Fibroblast of the aortic adventitia (primary cell): ENCODE measurements at regions not wholly inside any gene's neighbourhood (a gene's known extent, or its start where the extent isn't known, plus 50 kb on each side); places are given as distances from the start of the nearest gene placed in this dataset.

Experiments
- DNase-seq: peaks from one replicate; pipeline ENCODE4 v3.0.0-alpha.2; 2010; ENCODE audit warnings: low read depth
- H3K4me3 ChIP-seq: 2 replicates; pipeline ENCODE4 v1.5.1; 2011; ENCODE audit warnings: low read depth, mild to moderate bottlenecking, control low read depth, low read length, moderate library complexity
- TF ChIP-seq, protein P1 (sequence below): IDR thresholded peaks from 2 replicates; pipeline ENCODE4 v1.5.1; 2011; ENCODE audit warnings: mild to moderate bottlenecking, low read length, control low read depth, inconsistent platforms; ENCODE audit not compliant: insufficient read depth

DNA sequence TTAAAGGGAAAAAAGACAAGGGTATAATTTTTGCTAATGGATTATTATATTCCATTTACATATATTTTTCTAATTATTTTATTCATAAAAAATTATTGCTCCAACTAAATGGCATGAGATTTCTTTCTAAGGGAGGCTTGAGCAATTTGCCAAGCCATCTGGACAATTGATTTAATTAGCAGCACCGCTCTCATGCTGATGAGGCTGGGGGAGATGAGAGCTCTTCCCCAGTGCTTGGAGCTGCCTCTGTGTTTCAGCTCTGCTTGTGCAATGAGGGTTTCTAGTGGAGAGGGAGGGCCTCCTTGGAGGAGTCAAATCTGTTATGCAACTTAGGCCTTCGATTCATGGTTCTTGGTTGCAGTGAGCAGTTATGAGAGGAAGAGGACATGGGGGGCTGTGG is 574.3 kb downstream of the TCERG1L start:
- TF ChIP-seq, protein P1, sequence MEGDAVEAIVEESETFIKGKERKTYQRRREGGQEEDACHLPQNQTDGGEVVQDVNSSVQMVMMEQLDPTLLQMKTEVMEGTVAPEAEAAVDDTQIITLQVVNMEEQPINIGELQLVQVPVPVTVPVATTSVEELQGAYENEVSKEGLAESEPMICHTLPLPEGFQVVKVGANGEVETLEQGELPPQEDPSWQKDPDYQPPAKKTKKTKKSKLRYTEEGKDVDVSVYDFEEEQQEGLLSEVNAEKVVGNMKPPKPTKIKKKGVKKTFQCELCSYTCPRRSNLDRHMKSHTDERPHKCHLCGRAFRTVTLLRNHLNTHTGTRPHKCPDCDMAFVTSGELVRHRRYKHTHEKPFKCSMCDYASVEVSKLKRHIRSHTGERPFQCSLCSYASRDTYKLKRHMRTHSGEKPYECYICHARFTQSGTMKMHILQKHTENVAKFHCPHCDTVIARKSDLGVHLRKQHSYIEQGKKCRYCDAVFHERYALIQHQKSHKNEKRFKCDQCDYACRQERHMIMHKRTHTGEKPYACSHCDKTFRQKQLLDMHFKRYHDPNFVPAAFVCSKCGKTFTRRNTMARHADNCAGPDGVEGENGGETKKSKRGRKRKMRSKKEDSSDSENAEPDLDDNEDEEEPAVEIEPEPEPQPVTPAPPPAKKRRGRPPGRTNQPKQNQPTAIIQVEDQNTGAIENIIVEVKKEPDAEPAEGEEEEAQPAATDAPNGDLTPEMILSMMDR: no peak
- no peak overlapping the region for H3K4me3 ChIP-seq
- DNase-seq: no peak

DNA sequence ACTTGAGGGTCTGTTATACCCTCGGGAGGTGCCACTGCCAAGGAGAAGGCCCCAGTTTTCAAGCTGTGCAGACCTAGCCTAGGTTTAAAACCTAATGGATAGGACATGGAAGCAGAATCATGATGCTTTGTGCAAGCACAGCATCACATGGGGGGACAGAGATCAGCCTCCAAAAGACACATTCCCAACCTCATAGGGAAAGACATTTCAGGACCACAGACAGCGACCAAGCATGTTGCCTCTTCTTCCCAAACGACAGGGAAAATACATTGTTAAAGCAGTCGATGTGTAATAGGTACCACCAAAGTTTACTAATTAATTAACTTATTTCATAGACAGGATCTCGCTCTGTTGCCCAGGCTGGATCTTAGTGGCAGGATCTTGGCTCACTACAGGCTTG is 573.9 kb downstream of the TCERG1L start:
- TF ChIP-seq, protein P1: no peak

DNA sequence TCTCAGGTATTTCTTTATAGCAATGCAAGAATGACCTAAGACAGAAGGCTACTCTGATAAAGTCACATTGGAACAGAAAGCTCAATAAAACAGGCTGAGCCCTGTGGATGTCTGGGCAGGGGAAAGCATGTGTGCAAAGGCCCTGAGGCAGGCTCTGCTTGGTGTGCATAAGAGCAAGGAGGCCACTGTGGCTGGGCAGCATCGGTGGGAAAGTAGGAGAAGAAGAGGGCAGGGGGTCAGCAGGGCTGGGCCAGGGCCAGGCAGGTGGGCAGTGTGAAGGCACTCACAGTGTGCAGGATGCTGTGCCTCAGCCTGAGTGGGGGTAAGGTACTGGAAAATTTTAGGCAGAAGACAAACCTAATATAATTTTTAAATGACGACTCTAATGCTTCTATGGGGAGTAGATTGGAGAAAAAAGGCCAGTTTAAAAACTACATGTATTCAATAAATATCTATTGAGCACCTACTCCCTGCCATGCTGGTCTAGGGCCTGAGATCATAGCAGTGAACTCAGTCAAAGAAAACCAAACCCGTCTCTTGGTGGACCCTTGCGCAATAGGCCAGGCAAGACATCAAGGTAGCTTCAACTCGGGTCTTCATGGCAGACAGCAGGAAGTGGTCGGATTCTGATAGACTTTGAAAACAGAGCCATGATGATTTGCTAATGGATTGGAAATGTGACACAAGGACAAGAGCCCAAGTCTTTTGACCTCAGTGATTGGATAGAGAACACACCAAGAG is 572.3 kb downstream of the TCERG1L start:
- H3K4me3 ChIP-seq: no peak overlapping the region
- DNase-seq: no peak
- TF ChIP-seq, protein P1: no peak

More for the DNA sequence above, 573.9 kb downstream of the TCERG1L start:
- no peak overlapping the region for H3K4me3 ChIP-seq
- no peak for DNase-seq

DNA sequence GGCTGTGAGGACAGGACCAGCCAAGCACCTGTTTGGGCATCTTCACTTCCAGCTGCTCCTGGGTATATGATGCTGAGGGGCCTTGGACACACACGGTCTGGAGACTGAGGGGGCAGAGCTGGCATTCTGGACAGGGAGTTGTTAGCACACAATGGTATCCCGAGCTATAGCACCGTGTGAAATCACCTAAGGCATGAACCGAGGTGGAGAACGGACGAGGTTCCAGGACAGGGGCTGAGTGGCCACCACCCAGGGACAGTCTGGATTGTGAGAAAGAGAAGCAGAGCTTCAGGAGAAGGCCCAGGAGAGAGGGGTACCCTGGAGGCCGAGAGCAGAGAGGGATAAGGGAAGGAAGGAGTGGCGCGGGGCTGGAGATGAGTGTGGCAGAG is 571.8 kb downstream of the TCERG1L start:
- TF ChIP-seq, protein P1: no peak
- no peak overlapping the region for H3K4me3 ChIP-seq
- no peak for DNase-seq

DNA sequence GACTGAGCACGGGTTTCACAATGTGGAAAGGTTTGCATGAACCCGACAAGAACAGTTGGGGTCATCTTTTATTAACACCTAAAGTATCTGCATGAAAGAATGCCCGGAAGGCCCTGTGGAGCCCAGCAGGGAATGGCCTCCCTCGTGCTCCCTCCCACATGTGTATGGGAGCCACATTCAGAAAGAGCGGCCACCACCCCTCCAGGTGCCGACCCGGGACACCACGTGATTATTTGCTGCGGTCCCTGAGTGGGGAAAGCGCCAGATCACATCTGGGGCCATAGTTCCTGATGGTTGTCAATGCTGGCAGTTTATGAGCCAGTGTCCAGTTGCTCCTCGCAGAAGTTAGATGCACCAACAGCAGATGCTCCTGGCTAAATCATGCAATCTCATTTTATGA is 571.4 kb downstream of the TCERG1L start:
- no peak for DNase-seq
- H3K4me3 ChIP-seq: no peak overlapping the region
- TF ChIP-seq, protein P1: no peak

DNA sequence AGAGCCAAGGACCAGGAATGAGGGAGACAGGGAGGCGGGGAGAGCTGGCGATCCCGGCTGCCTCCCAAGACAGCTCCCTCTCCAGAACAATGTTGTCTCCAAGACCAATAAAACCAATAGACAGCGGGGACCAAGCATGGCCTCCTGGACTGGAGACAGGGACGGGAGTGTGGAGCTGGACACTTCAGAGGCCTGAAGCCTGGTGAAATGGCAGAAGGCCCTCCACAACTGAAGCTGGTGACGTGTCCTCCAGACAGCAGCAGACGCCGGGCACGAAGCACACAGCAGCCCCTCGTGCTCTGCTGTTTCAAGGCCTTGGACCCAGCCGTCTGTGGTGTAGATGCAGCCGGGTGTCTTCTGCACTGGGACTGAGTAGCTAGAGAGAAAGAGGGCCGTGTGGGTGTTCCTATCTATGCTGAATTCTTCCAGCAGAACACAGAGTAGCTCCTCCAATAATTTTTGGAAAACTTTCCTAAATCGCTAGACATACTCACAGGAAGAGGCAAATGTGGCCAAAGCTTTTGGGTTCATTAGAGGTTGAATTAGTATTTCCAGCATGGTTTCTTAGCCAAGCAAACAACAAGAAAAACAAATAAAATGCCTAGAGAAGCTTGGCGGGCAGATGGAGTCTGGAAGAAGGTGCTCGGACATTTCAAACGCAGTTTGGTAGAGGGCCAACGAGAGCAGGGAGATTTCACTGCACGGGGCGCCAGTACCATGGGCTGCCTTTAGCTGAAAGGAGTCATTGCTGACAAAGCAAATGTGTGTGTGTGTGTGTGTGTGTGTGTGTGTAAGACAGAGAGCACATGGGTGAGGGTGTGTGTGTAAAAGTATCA is 570.4 kb downstream of the TCERG1L start:
- TF ChIP-seq, protein P1: no peak
- H3K4me3 ChIP-seq: no peak overlapping the region

More for the DNA sequence above, 570.4 kb downstream of the TCERG1L start:
- DNase-seq: no peak
